Immature natural killer cell (primary cell): ENCODE measurements at regions not wholly inside any gene's neighbourhood (a gene's known extent, or its start where the extent isn't known, plus 50 kb on each side); places are given as distances from the start of the nearest gene placed in this dataset.

Source experiments
- DNase-seq, 3 donors: peaks; one replicate each; pipeline ENCODE4 v3.0.0; 2022; ENCODE audit warnings: mixed read lengths in 1 of 3
- H3K27ac Mint-ChIP-seq, 6 donors: one replicate each; pipeline ENCODE4 v1.8.0; 2020; ENCODE audit warnings: mixed read lengths in 6 of 6, mild to moderate bottlenecking in 5 of 6, inconsistent platforms in 4 of 6, moderate library complexity in 3 of 6
- H3K27me3 Mint-ChIP-seq, 3 donors: one replicate each; pipeline ENCODE4 v1.8.0; 2020 to 2021; ENCODE audit warnings: low read depth in 3 of 3, mild to moderate bottlenecking in 3 of 3, mixed read lengths in 3 of 3, moderate library complexity in 3 of 3, inconsistent platforms in 1 of 3
- H3K36me3 Mint-ChIP-seq, 3 donors: one replicate each; pipeline ENCODE4 v1.8.0; 2020; ENCODE audit warnings: mixed read lengths in 3 of 3, inconsistent platforms in 2 of 3, mild to moderate bottlenecking in 2 of 3
- H3K4me1 Mint-ChIP-seq, 2 donors: one replicate each; pipeline ENCODE4 v1.8.0; 2020; ENCODE audit warnings: inconsistent platforms in 2 of 2, mild to moderate bottlenecking in 2 of 2, mixed read lengths in 2 of 2, moderate library complexity in 1 of 2
- H3K4me3 Mint-ChIP-seq, 5 donors: one replicate each; pipeline ENCODE4 v1.8.0; 2020; ENCODE audit warnings: mild to moderate bottlenecking in 5 of 5, mixed read lengths in 5 of 5, inconsistent platforms in 3 of 5, moderate library complexity in 3 of 5
- H3K9me3 Mint-ChIP-seq, 6 donors: one replicate each; pipeline ENCODE4 v1.8.0; 2020; ENCODE audit warnings: mild to moderate bottlenecking in 6 of 6, mixed read lengths in 6 of 6, inconsistent platforms in 4 of 6, moderate library complexity in 3 of 6

DNA sequence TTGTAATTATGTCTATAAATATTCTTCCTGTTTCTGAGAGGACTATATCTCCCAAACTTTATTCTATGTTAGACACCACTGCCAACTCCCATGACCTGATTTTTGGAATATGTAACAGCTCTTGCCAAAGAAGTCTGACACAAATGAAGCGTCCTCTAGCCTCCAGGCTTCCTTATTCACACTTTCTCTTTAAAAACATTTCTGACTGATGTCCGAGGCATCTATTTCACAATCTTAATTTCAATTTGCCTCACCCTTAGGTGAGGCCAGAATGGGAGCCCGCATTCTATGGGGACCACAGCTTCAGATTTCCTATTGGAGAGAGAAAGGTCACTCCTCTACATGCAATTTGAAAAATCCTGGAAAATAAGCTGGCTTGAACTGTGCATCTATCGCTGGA, 873.2 kb downstream of the GATA3 start:
- peaks cover 0 to 4% (median 0%) of the 10 kb centered on the region in 6 donors for H3K9me3 Mint-ChIP-seq
- H3K36me3 Mint-ChIP-seq, result no peaks in the 10 kb centered on the region
- peaks cover 0 to 7% (median 3%) of the 10 kb centered on the region in 3 donors for H3K27me3 Mint-ChIP-seq
- H3K4me3 Mint-ChIP-seq, result no peak overlapping the region
- H3K27ac Mint-ChIP-seq, result no peak overlapping the region
- H3K4me1 Mint-ChIP-seq, result no peaks in the 10 kb centered on the region
- no peak for DNase-seq

DNA sequence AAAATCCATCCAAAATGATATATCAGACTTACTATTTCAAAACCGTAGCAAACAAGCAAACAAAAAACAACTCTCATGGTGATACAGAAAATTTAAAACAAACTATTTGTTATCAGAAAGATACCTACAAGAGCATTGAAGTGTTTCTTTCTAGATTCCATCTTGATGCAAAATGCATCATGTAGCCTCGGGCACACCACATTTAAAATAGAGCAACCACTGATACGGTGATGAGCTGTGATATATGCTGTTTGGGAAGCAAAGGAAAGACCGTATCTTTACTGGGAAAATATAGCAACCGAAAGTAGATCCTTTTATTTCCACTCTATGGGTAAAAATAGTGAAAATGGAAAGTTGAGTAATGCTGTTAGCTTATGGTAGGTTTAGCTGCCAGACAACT, 892.0 kb downstream of the GATA3 start:
- Mint-ChIP-seq H3K4me1 (no peaks in the 10 kb centered on the region), H3K36me3 (no peaks in the 10 kb centered on the region), H3K4me3 (no peak overlapping the region), H3K9me3 (peaks cover 0 to 6% (median 2%) of the 10 kb centered on the region in 6 donors), H3K27me3 (peaks cover 0 to 4% (median 1%) of the 10 kb centered on the region in 3 donors), H3K27ac (no peak overlapping the region)
- DNase-seq, result no peak

DNA sequence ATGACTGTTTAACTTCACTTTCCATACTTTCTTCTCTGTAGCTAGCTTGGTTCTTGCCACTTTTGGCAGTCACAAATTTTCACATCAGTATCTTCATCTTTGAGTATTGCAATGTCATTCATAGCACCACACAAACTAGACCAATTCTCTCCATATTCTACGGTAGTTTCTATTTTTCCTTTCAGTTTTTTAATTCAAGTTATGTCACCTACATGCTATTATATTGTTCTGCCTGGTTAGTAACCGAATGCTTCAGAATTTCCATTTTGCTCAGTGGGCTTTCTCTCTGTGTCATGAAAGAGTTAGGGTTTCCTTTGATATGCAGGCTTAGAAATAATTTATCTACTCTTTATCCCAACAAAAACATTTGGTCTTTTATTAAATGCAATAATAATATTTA, 896.5 kb downstream of the GATA3 start:
- DNase-seq, result no peak
- Mint-ChIP-seq H3K9me3 (peaks cover 0 to 3% (median 0%) of the 10 kb centered on the region in 6 donors), H3K4me1 (no peaks in the 10 kb centered on the region), H3K27me3 (peaks cover 0 to 2% (median 1%) of the 10 kb centered on the region in 3 donors), H3K27ac (no peak overlapping the region), H3K4me3 (no peak overlapping the region), H3K36me3 (no peaks in the 10 kb centered on the region)

DNA sequence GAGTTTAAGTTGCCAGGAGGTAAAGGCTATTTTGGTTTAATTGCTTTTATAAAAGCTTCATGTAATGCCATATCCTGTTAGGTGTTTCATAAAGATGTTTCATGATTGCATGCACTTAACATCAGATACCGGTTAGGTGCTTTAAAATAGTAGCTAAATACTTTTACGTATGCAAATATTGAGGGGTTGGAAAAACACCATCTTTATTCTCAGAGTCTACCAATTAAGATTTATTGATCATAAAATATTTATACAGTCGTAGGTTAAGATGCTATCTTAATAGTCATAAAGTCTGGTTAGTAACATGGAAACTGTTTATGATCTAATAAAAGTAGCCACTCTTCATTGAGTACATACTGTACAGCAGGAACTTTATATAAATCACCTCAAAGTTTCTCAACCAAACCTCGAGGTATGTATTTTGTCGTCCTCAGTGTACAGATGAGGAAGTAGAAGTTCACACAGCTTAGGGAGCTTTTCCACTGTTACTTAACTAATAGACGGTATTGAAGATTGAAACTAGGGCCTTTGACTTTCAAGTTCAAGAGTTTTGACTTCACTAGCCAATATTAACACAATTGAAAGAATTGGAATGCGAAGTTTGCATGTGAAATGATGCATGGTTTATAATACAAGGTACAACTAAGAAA, 897.1 kb downstream of the GATA3 start:
- H3K27ac Mint-ChIP-seq, result no peak overlapping the region
- H3K36me3 Mint-ChIP-seq, result no peaks in the 10 kb centered on the region
- peaks cover 0 to 2% (median 1%) of the 10 kb centered on the region in 3 donors for H3K27me3 Mint-ChIP-seq

DNA sequence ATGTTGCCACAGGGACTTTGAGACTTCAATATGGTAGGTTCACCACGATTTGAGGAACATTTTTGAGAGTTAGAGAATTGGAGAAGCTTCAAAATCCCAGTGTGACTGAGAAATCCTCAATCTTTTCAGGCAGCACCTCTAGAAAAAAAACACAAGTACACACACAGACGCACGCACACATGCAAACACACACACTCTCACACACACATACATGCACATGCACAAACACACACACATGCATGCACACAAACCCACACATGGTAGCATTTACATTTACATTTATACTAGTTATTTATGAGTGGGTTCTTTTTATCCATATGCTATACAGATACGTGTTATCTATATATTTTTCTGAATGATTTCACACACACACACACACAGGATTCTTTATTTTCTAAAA, 901.9 kb downstream of the GATA3 start:
- H3K4me1 Mint-ChIP-seq, result no peaks in the 10 kb centered on the region
- peaks cover 0 to 5% (median 0%) of the 10 kb centered on the region in 6 donors for H3K9me3 Mint-ChIP-seq
- peaks cover 0 to 2% (median 0%) of the 10 kb centered on the region in 3 donors for H3K27me3 Mint-ChIP-seq
- no peak for DNase-seq
- no peak overlapping the region for H3K27ac Mint-ChIP-seq
- no peaks in the 10 kb centered on the region for H3K36me3 Mint-ChIP-seq
- H3K4me3 Mint-ChIP-seq, result no peak overlapping the region

More for the DNA sequence above, 897.1 kb downstream of the GATA3 start:
- DNase-seq, result no peak
- Mint-ChIP-seq H3K4me3 (no peak overlapping the region), H3K4me1 (no peaks in the 10 kb centered on the region), H3K9me3 (peaks cover 0 to 3% (median 0%) of the 10 kb centered on the region in 6 donors)

DNA sequence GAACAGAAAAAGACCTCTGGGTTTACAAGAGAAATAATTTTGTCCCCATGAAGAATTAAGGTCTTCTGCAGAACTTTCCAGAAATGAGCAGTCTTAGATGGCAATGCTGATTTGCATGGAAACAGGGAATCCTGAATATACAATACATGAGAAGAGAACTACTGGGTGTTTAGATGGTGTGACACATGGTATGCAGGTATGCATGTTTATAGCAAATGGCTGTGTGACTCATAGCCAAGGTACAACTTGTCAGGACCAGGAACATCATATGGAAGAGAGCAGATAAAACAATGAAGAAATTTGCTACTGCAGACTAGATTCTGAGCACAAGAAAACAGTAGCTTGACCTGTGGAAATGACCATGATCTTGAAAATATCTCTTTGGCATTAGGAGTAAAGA, 907.8 kb downstream of the GATA3 start:
- no peaks in the 10 kb centered on the region for H3K36me3 Mint-ChIP-seq
- peaks cover 2 to 5% (median 3%) of the 10 kb centered on the region in 3 donors for H3K27me3 Mint-ChIP-seq
- DNase-seq, result no peak
- H3K27ac Mint-ChIP-seq, result no peak overlapping the region
- no peaks in the 10 kb centered on the region for H3K4me1 Mint-ChIP-seq
- peaks cover 0 to 2% (median 0%) of the 10 kb centered on the region in 6 donors for H3K9me3 Mint-ChIP-seq
- H3K4me3 Mint-ChIP-seq, result no peak overlapping the region

DNA sequence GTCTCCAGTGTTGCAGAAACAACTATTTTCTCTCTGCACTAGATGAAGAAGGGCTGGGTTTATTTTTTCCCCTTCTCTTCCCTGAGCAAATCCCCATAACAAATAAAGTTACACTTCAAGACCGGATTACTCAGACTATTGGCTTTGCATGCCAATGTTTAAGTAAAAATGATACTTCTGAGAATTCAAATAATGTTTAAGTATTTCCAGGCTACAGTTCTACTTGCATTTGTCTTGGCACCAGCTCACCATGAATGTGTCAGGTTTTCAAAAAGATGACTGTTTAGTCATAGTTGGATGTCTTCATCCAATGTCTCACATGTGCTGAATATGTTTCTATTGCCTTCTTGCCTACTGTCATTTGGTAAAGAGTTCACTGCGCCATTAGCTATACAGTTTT, 912.6 kb downstream of the GATA3 start:
- peaks cover 0 to 2% (median 0%) of the 10 kb centered on the region in 6 donors for H3K9me3 Mint-ChIP-seq
- H3K4me1 Mint-ChIP-seq, result no peaks in the 10 kb centered on the region
- no peak overlapping the region for H3K4me3 Mint-ChIP-seq
- H3K36me3 Mint-ChIP-seq, result no peaks in the 10 kb centered on the region
- DNase-seq, result no peak
- peaks cover 2 to 5% (median 3%) of the 10 kb centered on the region in 3 donors for H3K27me3 Mint-ChIP-seq
- H3K27ac Mint-ChIP-seq, result no peak overlapping the region

DNA sequence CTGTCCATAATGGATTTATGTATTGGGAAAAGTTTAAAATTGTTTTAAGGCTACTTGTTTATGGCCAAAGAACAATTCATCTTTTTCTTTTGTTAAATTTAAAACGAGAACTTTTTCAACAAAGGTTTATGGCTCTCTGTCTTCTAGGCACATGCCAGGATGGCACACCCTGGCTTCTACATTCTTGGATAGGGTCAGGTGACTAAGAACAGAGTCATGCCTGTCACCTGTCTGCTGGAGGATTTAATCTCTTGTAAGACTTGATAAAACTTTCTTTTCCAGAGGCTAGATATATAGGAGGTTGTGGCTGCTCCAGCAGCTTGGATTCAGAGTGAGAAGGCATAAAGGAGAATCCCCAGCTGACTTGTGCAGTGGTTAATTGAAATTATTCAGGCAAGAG, 915.4 kb downstream of the GATA3 start:
- Mint-ChIP-seq H3K27me3 (peaks cover 0 to 4% (median 2%) of the 10 kb centered on the region in 3 donors), H3K27ac (no peak overlapping the region), H3K9me3 (peaks cover 0 to 5% (median 0%) of the 10 kb centered on the region in 6 donors), H3K36me3 (no peaks in the 10 kb centered on the region), H3K4me3 (no peak overlapping the region), H3K4me1 (no peaks in the 10 kb centered on the region)
- no peak for DNase-seq

DNA sequence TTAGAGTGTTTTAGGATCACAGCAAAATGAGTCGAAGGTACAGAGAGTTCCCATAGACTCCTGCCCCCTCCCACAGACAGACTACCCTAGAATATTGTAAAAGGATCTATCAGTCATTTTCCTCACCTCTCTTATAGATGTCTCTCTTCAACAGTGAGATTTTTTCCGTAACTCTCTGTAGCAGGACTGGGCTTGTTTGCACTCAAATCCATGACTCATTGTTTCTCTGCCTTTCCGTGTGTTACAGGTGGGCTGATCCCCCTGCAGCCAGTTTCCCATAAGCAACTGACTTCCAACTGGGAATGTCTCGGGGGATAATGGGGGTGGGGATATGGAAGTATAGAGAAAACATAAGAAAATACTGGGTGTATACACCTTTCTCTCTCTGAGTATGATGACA, 921.0 kb downstream of the GATA3 start:
- peaks cover 0 to 5% (median 0%) of the 10 kb centered on the region in 6 donors for H3K9me3 Mint-ChIP-seq
- DNase-seq, result no peak
- H3K36me3 Mint-ChIP-seq, result no peaks in the 10 kb centered on the region
- no peak overlapping the region for H3K27ac Mint-ChIP-seq
- no peak overlapping the region for H3K4me3 Mint-ChIP-seq
- peaks cover 0 to 5% (median 4%) of the 10 kb centered on the region in 3 donors for H3K27me3 Mint-ChIP-seq
- no peaks in the 10 kb centered on the region for H3K4me1 Mint-ChIP-seq

DNA sequence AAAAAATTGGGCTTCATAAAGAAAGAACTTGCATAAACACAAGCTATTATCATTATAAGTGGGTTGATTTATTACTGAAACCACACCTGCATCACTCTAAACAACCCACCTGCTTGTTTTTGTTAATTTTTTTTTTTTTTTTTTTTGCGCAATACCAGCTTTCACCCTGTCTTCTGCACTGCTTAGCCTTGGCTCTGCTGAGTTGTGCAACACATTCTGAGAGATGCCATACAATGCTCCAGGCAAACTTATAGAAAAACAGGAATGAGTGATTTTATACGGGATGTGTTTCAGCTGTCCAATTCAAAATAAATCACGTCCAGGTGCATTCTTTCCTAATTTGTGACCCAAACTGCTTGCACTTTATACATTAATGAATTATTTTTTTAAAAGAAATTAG, 923.6 kb downstream of the GATA3 start:
- DNase-seq, result no peak
- peaks cover 0 to 5% (median 4%) of the 10 kb centered on the region in 3 donors for H3K27me3 Mint-ChIP-seq
- H3K4me3 Mint-ChIP-seq, result no peak overlapping the region
- no peak overlapping the region for H3K27ac Mint-ChIP-seq
- H3K36me3 Mint-ChIP-seq, result no peaks in the 10 kb centered on the region
- H3K9me3 Mint-ChIP-seq, result peaks cover 0 to 3% (median 0%) of the 10 kb centered on the region in 6 donors
- H3K4me1 Mint-ChIP-seq, result no peaks in the 10 kb centered on the region

DNA sequence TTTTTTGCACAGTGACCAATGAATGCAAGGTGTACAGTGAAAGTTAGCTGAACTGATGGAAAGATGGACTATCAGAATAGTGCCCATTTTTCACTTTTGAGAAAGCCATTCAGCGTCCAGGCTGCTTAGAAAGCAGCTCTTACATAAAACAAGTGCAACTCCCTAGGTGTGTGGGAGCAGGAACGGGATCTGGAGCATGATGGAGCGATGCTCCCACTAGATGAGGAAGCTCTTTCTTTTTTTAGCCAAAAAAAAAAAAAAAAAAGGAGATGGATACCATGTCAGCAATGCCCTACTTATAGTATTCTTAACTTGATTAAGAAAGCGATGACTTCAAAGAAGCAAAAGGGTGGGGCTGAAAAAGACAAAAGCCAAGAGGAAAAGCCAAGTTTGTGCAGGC, 925.5 kb downstream of the GATA3 start:
- no peak for DNase-seq
- Mint-ChIP-seq H3K27ac (no peak overlapping the region), H3K27me3 (peaks cover 0 to 5% (median 0%) of the 10 kb centered on the region in 3 donors), H3K4me3 (no peak overlapping the region), H3K4me1 (no peaks in the 10 kb centered on the region), H3K9me3 (no peaks in the 10 kb centered on the region), H3K36me3 (no peaks in the 10 kb centered on the region)

DNA sequence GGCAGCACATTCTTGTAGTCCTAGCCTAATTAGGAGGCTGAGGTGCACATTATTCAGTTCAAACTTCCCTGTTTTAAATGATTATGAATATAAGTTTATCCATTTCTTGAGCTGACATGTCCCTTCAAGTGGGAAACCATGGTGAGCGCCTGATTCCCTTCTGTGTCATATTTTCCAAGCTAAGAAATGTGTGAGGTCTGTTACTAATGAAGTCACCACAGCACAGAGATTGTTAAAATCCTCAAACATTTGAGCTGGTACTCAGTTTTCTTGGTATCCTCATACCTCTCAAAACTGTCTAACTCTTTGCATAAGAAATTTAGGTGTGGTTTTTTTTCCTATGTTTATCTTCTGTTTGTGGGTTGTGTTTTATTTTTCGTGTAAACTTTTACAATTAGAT, 926.8 kb downstream of the GATA3 start:
- no peak for DNase-seq
- no peaks in the 10 kb centered on the region for H3K9me3 Mint-ChIP-seq
- no peaks in the 10 kb centered on the region for H3K36me3 Mint-ChIP-seq
- no peak overlapping the region for H3K27ac Mint-ChIP-seq
- no peak overlapping the region for H3K4me3 Mint-ChIP-seq
- H3K4me1 Mint-ChIP-seq, result no peaks in the 10 kb centered on the region
- H3K27me3 Mint-ChIP-seq, result no peaks in the 10 kb centered on the region

DNA sequence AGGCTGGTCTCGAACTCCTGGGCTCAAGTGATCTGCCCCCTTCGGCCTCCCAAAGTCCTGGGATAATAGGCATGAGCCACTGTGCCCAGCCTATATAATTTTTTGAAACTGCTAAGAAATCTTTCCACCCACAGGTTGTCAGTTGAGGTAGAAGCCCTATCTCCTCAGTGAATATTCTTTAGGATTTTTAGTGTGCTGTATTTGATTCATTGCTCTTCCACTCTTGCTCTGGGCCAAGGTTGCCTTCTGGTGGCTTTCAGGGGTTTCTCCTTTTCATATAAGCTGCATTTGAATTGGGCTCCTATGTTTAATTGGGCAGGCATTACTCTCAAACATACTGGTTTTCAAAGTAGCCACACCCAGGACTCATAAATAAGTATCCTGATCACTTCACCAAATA, 931.2 kb downstream of the GATA3 start:
- no peak overlapping the region for H3K4me3 Mint-ChIP-seq

DNA sequence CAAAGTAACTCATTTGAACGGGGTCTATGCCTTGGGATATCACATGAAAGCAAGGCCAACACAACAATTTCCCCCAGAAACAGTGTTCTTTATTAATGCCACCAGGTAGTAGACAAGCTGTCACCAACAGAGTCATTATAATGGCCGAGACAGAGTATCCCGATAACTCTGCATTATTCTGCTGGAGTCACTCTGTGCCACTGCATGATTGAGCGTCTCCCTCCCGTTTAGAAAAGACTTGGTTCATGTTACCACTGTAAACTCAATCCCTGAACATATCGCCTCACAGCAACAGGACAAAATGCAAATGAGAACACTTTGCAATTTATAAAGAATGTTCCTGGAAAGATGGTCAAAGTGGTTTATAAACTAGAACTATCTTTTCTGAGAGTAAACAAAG, 932.5 kb downstream of the GATA3 start:
- no peaks in the 10 kb centered on the region for H3K27me3 Mint-ChIP-seq
- H3K4me3 Mint-ChIP-seq, result no peak overlapping the region
- no peaks in the 10 kb centered on the region for H3K36me3 Mint-ChIP-seq
- H3K4me1 Mint-ChIP-seq, result no peaks in the 10 kb centered on the region
- H3K27ac Mint-ChIP-seq, result no peak overlapping the region
- DNase-seq, result no peak
- H3K9me3 Mint-ChIP-seq, result no peaks in the 10 kb centered on the region

More for the DNA sequence above, 931.2 kb downstream of the GATA3 start:
- H3K27ac Mint-ChIP-seq, result no peak overlapping the region
- H3K27me3 Mint-ChIP-seq, result no peaks in the 10 kb centered on the region
- no peak for DNase-seq
- H3K36me3 Mint-ChIP-seq, result no peaks in the 10 kb centered on the region
- no peaks in the 10 kb centered on the region for H3K9me3 Mint-ChIP-seq
- no peaks in the 10 kb centered on the region for H3K4me1 Mint-ChIP-seq

DNA sequence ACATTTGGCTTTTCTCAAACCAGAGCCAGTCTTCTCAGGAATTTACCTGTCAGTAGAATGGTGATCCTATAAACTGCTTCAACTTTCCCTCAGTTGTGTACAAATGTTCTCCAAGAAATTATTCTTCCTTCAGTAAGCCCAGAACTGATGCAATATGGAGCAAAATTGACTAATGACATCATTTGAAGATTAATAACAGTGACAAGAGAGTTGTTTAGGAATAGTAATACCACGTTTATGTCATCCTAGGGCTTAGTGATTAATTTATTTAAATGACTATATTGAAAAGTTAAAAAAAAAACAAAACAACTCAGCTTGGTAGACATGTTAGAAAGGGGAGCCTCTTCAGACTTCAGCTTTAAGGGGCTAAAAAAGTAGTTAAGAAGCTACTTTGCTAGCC, 933.2 kb downstream of the GATA3 start:
- H3K9me3 Mint-ChIP-seq, result no peaks in the 10 kb centered on the region
- H3K27me3 Mint-ChIP-seq, result no peaks in the 10 kb centered on the region
- no peak overlapping the region for H3K4me3 Mint-ChIP-seq
- DNase-seq, result no peak
- H3K4me1 Mint-ChIP-seq, result no peaks in the 10 kb centered on the region
- no peak overlapping the region for H3K27ac Mint-ChIP-seq
- no peaks in the 10 kb centered on the region for H3K36me3 Mint-ChIP-seq
